Panc1 (cell line): ENCODE measurements at regions not wholly inside any gene's neighbourhood (a gene's known extent, or its start where the extent isn't known, plus 50 kb on each side); places are given as distances from the start of the nearest gene placed in this dataset.

ENCODE experiments used
- ATAC-seq: fragments of 200-7000 bp; cut with Tn5 transposase; 2 replicates; pipeline ENCODE4 v1.9.1; 2020; ENCODE audit warnings: mild to moderate bottlenecking, moderate library complexity
- BruUV-seq: library from RNA; stranded (reverse); fragments of 400-500 nt; replicated peaks from 2 replicates; lab custom pipeline; 2021; lab: Mats Ljungman, UMichigan
- CTCF ChIA-PET: fragments of 300-600 bp; sonication (Branson Sonifier 250); formaldehyde crosslinking; loops from one replicate; lab custom pipeline; 2022; ENCODE audit warnings: antibody characterized with exemption; lab: Charles Lee
- POLR2A ChIA-PET: fragments of 300-600 bp; sonication (Branson Sonifier 250); formaldehyde crosslinking; loops from one replicate; lab custom pipeline; 2022; ENCODE audit warnings: antibody characterized with exemption; lab: Charles Lee
- DNase-seq: peaks from one replicate; pipeline ENCODE4 v3.0.0-alpha.2; 2010; ENCODE audit warnings: low read depth, low spot score
- H3K27ac ChIP-seq: 2 replicates; pipeline ENCODE4 v1.5.1; 2011; ENCODE audit warnings: mild to moderate bottlenecking, low read length, inconsistent platforms
- H3K27me3 ChIP-seq: fragments of 200-500 bp; sonication (Bioruptor generic); 2 replicates; pipeline ENCODE4 v1.6.0; 2014; ENCODE audit warnings: low read length, inconsistent platforms; ENCODE audit not compliant: control insufficient read depth, insufficient read depth
- H3K36me3 ChIP-seq: fragments of 200-500 bp; sonication (Bioruptor generic); 2 replicates; pipeline ENCODE4 v1.5.1; 2014; ENCODE audit warnings: inconsistent platforms, mild to moderate bottlenecking, low read length, moderate library complexity; ENCODE audit not compliant: control insufficient read depth, insufficient read depth
- H3K4me1 ChIP-seq: 2 replicates; pipeline ENCODE4 v1.5.1; 2011; ENCODE audit warnings: inconsistent platforms, mild to moderate bottlenecking, low read length, moderate library complexity; ENCODE audit not compliant: control insufficient read depth, insufficient read depth
- H3K4me3 ChIP-seq, 2 experiments: 2 replicates each; pipeline ENCODE4 v1.5.1; 2011 to 2012; ENCODE audit warnings: low read depth in 2 of 2, low read length in 2 of 2, mild to moderate bottlenecking in 2 of 2, inconsistent platforms in 1 of 2, moderate library complexity in 1 of 2
- H3K9me3 ChIP-seq: fragments of 200-500 bp; sonication (Bioruptor generic); 2 replicates; pipeline ENCODE4 v1.5.1; 2014; ENCODE audit warnings: low read depth, mild to moderate bottlenecking, inconsistent platforms, low read length, moderate library complexity; ENCODE audit not compliant: control insufficient read depth, insufficient read depth
- CTCF ChIP-seq: fragments of 450-650 bp; IDR thresholded peaks from 2 replicates; pipeline ENCODE4 v1.5.1; 2017; ENCODE audit warnings: mild to moderate bottlenecking
- POLR2AphosphoS5 ChIP-seq: IDR thresholded peaks from 2 replicates; pipeline ENCODE4 v1.6.1; 2012; ENCODE audit warnings: mild to moderate bottlenecking, low read depth, low read length, moderate library complexity
- REST ChIP-seq, 2 experiments: IDR thresholded peaks; 2 replicates each; pipeline ENCODE4 v1.6.1; 2011 to 2012; ENCODE audit warnings: low read depth in 2 of 2, control low read depth in 1 of 2, low read length in 1 of 2, mild to moderate bottlenecking in 1 of 2, moderate library complexity in 1 of 2; ENCODE audit not compliant: insufficient read depth in 1 of 2
- SIN3A ChIP-seq: IDR thresholded peaks from 2 replicates; pipeline ENCODE4 v1.6.1; 2012; ENCODE audit warnings: low read depth, mild to moderate bottlenecking, low read length, moderate library complexity, borderline replicate concordance; ENCODE audit not compliant: insufficient read depth
- TCF7L2 ChIP-seq: IDR thresholded peaks from 2 replicates; pipeline ENCODE4 v1.6.1; 2011; ENCODE audit warnings: mild to moderate bottlenecking, low read depth, low read length, inconsistent platforms
- in situ Hi-C: cut with HindIII; loops from 2 replicates; pipeline ENCODE4 v1.10.0; 2016; ENCODE audit warnings: low sequenced_read_pairs, low pct_unique_long_range_greater_than_20kb
- intact Hi-C: fragments of 100-400 bp; cut with micrococcal nuclease; formaldehyde crosslinking; loops from one replicate; pipeline ENCODE4 v1.10.0; 2022; ENCODE audit not compliant: unreplicated experiment

DNA sequence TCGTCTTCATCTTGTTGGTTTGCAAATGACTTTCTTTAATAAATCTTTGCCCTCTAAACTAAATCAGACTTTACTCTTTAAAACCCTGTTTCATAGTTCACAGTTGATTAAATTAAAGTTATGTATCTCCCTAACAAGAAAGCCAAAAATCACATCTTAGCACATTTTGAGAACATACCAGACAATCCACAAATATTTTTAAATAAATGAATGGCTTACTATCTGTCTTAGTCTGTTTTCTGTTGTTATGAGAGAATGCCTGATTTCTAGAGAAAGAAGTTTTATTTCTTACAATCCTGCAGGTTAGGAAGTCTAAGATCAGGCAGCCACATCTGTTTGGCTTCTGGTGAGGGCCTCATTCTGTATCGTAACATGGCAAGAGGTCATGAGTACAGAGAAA is 1090.2 kb upstream of the PIK3C3 start:
- Histone ChIP-seq H3K4me1 (no peaks in the 10 kb centered on the region), H3K36me3 (no peaks in the 10 kb centered on the region), H3K27ac (no peak overlapping the region), H3K9me3 (no peaks in the 10 kb centered on the region), H3K27me3 (no peaks in the 10 kb centered on the region), H3K4me3 (no peak overlapping the region)
- CTCF ChIA-PET = no interaction called here
- TF ChIP-seq REST (IDR thresholded peaks at IDR 0.05; ENCODE audit: insufficient read depth in 1 of 2, low read depth in 2 of 2, low read length in 1 of 2) (no peak), SIN3A (no peak), POLR2AphosphoS5 (no peak), CTCF (no peak), TCF7L2 (no peak)
- POLR2A ChIA-PET = no interaction called here
- no TSS peak for BruUV-seq
- intact Hi-C loops = no loop called here
- no peak for DNase-seq
- in situ Hi-C loops = no loop called here
- ATAC-seq = no peak

- CTCF ChIA-PET = no interaction called here
- intact Hi-C loops = no loop called here
- DNase-seq = no peak
- Histone ChIP-seq H3K4me3 (no peak overlapping the region), H3K4me1 (no peaks in the 10 kb centered on the region), H3K9me3 (no peaks in the 10 kb centered on the region), H3K27me3 (no peaks in the 10 kb centered on the region), H3K36me3 (no peaks in the 10 kb centered on the region), H3K27ac (no peak overlapping the region)
- no TSS peak for BruUV-seq
- POLR2A ChIA-PET = no interaction called here
- TF ChIP-seq REST (IDR thresholded peaks at IDR 0.05; ENCODE audit: insufficient read depth in 1 of 2, low read depth in 2 of 2, low read length in 1 of 2) (no peak), POLR2AphosphoS5 (no peak), SIN3A (no peak), TCF7L2 (no peak), CTCF (no peak)
- no peak for ATAC-seq
- in situ Hi-C loops = no loop called here
Measured at GRCh38 chr18:40863801-40864200, 1091.2 kb upstream of the PIK3C3 start.
